PC-3 (cell line): ENCODE measurements at regions not wholly inside any gene's neighbourhood (a gene's known extent, or its start where the extent isn't known, plus 50 kb on each side); places are given as distances from the start of the nearest gene placed in this dataset.

Experiments used
- CTCF ChIP-seq: fragments of 300-600 bp; sonication (generic); conservative IDR thresholded peaks from 2 replicates; pipeline ENCODE4 v1.5.1; 2017; ENCODE audit warnings: antibody characterized with exemption, low read depth, mild to moderate bottlenecking, low read length
- EZH2 ChIP-seq: fragments of 300-600 bp; sonication (generic); IDR thresholded peaks from one replicate; pipeline ENCODE4 v1.6.1; 2017; ENCODE audit warnings: antibody characterized with exemption, mild to moderate bottlenecking, low read length; ENCODE audit not compliant: unreplicated experiment
- EZH2phosphoT487 ChIP-seq: fragments of 300-600 bp; sonication (generic); IDR thresholded peaks from 2 replicates; pipeline ENCODE4 v1.6.1; 2018; ENCODE audit warnings: mild to moderate bottlenecking, antibody characterized with exemption, low read length, borderline replicate concordance

- TF ChIP-seq CTCF, result no peak
- no peak for TF ChIP-seq EZH2
- TF ChIP-seq EZH2phosphoT487, result no peak
These were observed 60.0 kb upstream of the SERP2 start for GRCh38 chr13:44313674-44314073.
